Right forelimb (tissue), 1 donor: ENCODE measurements at regions not wholly inside any gene's neighbourhood (a gene's known extent, or its start where the extent isn't known, plus 50 kb on each side); places are given as distances from the start of the nearest gene placed in this dataset.
"Not testable (repeated sequence)": the region's sequence is repeated elsewhere in the genome, so short reads cannot be mapped to it uniquely, and the experiment has no call there.

ENCODE experiments used
- DNase-seq: peaks from one replicate; pipeline ENCODE4 v3.0.0-alpha.2; 2018

DNA sequence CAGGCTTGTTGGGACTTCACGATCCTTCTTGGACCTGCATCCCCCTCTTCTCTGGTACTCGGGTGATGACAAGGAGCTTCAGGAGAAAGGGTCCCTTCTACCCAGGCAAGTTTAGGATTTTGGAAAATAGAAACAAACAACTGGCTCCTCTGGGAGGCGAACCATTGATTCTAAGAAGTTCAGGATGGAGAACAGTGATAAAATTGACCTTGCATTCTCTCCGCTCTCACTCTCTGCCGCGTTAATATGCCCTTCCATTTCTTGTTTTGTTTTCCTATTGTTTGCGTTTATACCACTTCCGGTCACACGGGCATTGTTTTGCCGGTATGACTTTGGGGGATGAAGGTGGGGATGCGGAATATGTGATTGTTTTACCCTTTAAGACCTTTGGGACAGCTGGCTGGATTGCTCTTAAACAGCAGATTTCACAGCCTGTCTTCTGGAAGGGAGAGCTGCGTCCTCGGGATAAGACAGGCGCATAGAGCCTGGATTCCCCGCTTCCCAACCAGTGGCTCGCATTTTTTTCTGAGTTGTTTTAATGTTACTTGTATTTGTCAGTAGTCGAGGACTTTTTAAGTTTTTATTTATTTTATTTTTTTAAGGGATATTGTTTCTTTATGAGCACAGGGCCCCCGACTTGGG is 144.3 kb upstream of the ZNF184 start:
- no peak for DNase-seq

GRCh38 chr6:27616328-27617045 is 143.6 kb upstream of the ZNF184 start:
- no peak for DNase-seq

DNA sequence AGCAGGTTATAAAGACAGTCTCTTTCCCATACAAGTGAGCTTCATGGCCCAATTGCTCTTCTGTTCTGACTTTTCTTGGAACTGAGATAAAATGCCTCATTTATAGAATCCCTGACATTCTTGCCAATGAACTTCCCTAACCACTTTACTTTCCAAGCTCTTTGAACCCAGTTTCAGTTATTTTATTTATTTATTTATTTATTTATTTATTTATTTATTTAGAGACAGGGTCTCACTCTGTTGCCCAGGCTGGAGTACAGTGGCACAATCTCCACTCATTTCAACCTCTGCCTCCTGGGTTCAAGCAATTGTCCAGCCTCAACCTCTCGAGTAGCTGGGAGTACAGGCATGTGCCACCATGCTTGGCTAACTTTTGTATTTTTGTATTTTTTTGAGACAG is 138.5 kb upstream of the ZNF184 start:
- DNase-seq: no peak

DNA sequence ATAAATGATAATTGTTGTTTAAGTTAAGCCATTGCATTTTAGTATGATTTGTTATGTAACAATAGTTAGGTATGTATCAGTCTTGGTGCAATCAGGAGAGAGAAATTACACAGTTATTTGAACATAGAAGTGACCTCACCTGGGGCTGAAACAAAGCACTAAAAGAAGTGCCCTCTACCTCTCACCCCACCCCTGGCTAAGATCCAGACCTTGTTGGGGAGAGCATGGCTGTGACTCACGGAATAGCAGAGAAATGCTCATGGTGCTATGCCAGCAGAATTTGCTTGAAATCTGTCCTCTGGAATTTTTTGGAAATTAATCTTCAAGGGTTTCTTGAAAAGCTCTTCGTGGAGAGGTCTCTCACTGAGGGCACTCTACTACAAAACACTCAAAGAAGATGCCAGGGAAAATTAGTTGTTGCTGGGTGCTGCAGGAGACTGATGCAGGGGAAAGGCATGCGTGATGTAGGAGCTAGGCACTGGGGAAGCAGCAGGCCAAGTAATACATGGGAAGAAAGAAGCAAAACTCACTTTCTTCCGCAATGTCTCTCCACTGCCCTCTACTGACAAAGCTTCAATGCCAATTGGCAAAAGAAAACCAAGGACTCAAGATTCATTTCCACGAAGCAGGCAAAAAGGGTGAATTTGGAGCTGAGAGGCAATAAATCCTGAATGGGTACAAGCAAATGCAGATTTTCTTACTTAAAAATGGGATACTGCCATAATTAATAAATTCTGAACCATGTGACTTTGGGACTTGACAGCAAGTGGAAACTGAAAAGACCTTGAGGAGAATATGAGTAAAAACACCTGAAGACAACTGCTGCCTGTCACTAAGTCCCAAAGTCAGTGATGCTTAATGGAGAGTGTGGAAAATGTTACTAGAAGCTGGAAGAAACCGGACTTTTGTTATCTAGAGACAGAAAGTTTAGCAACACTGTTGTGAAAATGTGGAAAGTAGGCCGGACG is 136.3 kb upstream of the ZNF184 start:
- no peak for DNase-seq

- no peak for DNase-seq
These were observed 132.8 kb upstream of the ZNF184 start for GRCh38 chr6:27605401-27606342.

DNA sequence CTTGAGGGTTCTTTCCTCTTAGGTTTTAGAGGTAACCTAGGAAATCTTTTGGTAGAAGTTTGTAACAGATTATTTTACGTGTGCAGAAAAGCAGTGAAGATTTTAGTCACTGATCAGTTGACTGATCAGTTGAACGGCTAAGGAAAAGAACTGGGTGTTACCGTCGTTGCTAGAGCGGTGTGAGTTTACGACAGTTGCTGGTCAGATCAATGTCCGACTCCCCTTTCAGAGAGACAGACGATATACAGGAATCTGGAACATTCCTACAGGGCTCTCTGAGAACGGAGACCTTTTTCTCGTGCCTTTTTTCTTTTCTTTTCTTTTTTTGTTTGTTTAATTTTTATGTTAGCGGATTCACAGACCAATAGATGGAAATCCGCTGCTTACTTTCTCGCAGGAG is 132.1 kb upstream of the ZNF184 start:
- no peak for DNase-seq

- no peak for DNase-seq
These were observed 128.9 kb upstream of the ZNF184 start for GRCh38 chr6:27601668-27602254.

DNA sequence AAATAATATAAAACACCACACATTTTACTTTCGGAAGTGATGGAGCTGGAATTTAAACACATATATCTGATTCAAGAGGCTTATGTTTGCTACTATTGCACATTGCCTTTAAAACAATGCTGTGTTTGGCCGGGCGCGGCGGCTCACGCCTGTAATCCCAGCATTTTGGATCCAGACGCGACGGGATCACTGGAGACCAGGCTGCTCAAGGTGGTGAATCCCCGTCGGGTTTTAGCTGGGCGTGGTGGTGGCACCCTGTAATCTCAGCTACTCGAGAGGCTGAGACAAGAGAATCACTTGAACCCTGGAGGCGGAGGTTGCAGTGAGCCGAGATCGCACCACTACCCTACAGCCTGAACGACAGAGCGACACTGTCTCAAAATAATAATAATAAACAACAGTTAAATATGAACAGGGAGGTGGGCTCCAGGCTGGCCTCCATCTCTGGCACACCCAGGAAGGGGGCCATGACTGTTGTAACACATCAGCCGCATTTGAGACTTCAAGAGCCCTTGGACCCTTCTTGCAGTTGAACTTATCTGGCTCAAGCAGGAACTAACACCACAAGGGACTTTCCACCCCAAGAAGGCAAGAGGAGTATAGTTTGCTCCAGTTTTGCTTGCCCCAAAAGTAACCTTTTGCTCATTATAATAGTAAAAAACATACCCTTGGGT is 127.1 kb upstream of the ZNF184 start:
- no peak for DNase-seq

DNA sequence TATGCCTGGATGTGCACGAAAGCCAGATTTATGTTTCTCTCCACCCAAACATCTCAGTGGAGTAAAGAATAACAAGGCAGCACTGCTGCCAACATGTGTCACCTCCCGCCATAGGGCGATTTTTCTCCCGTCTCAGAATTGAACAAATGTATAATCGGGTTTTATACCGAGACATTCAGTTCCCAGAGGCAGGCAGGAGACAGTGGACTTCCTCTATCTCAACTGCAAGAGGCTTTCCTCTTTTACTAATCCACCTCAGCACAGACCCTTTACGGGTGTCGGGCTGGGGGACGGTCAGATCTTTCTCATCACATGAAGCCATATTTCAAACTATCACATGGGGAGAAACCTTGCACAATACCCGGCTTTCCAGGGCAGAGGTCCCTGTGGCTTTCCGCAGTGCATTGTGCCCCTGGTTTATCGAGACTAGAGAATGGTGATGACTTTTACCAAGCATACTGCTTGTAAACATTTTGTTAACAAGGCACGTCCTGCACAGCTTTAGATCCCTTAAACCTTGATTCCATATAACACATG is 124.2 kb upstream of the ZNF184 start:
- DNase-seq: not testable (repeated sequence)

GRCh38 chr6:27593861-27594260 is 121.0 kb upstream of the ZNF184 start:
- DNase-seq: no peak

DNA sequence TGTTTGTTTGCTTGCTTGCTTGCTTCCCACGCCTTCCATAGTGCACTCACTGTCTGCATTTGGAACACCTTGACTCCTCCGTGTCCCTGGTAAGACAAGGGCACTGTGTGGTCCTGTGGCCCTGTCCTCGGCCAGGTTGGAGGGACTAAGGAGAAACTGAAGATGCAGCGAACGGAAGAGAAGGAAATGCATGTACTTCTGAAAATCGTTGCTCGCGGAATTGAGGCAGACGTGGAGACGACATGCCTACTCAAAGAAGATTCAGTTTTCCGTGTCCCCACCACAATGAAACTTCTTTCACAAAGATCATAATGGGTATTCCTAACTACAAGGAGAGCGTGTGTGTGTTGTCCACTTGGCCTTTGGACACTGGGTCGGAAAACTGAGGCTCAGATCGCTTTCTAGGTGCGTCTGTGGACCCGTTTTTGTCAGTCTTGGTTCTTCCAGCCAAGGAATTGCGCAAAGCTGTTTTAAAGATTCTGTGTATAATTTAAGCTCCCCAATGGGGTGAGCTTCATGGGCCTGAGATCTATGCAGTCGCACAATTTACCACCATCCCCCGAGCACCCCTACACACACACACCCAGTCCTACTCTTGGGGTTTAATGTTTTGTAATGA is 120.4 kb upstream of the ZNF184 start:
- no peak for DNase-seq

GRCh38 chr6:27592481-27593199 is 119.7 kb upstream of the ZNF184 start:
- peak; percentile 54 for DNase-seq

DNA sequence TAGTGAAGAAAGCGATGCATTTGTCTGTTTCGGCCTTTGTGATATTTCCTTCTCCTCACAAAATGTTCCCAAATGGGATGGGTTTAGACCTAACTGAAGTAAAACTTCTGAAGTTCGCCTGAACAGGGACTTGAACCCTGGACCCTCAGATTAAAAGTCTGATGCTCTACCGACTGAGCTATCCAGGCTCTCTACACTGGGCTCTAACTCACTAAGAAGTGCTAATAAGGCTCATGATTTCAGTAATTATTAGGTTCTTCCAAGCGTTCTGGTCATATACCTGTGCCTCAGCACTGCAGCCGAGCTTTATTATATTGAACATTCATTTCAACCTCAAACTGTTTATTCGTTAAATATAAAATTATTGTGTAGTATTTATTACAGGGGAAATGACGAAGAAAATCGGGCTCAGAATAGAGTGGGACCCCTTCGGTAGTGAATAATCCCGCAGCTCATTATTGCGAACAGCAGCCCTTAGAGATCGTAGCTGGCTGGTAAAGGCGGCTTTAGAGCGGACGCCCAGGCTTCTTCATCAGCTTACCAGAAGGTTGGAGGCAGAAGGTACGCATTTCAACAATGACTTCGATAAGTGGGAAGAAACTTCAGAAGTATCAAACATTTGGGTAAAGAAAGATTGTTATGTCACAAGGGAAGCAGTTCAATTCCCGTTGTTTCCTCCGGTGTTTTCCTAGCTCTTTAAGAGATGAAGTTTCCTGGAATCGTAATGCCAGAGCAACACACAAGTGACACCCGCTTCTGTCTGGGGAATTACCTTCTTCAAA is 119.0 kb upstream of the ZNF184 start:
- no peak for DNase-seq

- DNase-seq: not testable (repeated sequence)
These were observed 112.4 kb upstream of the ZNF184 start for GRCh38 chr6:27585316-27585715.

- DNase-seq: no peak
These were observed 111.4 kb upstream of the ZNF184 start for GRCh38 chr6:27584326-27584725.

GRCh38 chr6:27582928-27583725 is 110.2 kb upstream of the ZNF184 start:
- DNase-seq: peak; percentile 58

DNA sequence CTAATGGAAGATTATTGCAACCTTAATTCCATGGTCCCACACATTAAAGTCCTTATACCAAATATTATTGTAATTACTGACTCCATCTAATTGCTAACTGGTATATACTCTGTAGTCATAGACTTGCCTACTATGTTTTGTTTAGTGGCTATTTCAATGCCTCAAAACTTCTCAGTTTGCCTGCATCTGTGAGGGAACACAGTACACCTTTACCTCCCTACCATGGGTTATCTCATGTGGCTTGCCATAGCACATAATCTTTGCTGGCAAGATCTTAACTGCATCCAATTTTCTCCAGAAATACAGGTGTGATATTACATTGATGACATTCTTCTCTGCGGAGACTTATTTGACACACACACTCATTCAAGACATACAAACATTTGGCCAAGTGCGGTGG is 107.1 kb upstream of the ZNF184 start:
- no peak for DNase-seq

GRCh38 chr6:27577922-27578321 is 105.0 kb upstream of the ZNF184 start:
- no peak for DNase-seq
